GM12878 (cell line): ENCODE measurements at regions not wholly inside any gene's neighbourhood (a gene's known extent, or its start where the extent isn't known, plus 50 kb on each side); places are given as distances from the start of the nearest gene placed in this dataset.

Source experiments
- NFYB ChIP-seq: IDR thresholded peaks from 2 replicates; pipeline ENCODE4 v1.6.1; 2011; ENCODE audit warnings: low read depth, mild to moderate bottlenecking, low read length, improper control_type of control experiment, moderate library complexity; ENCODE audit not compliant: insufficient read depth
- RELB ChIP-seq: fragments of 450-650 bp; IDR thresholded peaks from 2 replicates; pipeline ENCODE4 v1.6.1; 2017; ENCODE audit warnings: low read depth, mild to moderate bottlenecking, moderate library complexity
- ZNF274 ChIP-seq: IDR thresholded peaks from one replicate; pipeline ENCODE4 v1.8.0; 2011; ENCODE audit not compliant: insufficient read length, insufficient read depth
- TF ChIP-seq, protein P1 (sequence below): fragments of 450-650 bp; IDR thresholded peaks from 2 replicates; pipeline ENCODE4 v1.6.1; 2017; ENCODE audit warnings: mild to moderate bottlenecking, low read depth, inconsistent platforms; ENCODE audit not compliant: poor library complexity, severe bottlenecking
- TF ChIP-seq, protein P2 (sequence below): IDR thresholded peaks from 2 replicates; pipeline ENCODE4 v1.6.1; 2011; ENCODE audit warnings: mild to moderate bottlenecking, low read depth, low read length, moderate library complexity; ENCODE audit not compliant: insufficient replicate concordance

GRCh38 chr11:69358398-69359020, 64.6 kb downstream of the MYEOV start (continued):
- TF ChIP-seq, protein P1, sequence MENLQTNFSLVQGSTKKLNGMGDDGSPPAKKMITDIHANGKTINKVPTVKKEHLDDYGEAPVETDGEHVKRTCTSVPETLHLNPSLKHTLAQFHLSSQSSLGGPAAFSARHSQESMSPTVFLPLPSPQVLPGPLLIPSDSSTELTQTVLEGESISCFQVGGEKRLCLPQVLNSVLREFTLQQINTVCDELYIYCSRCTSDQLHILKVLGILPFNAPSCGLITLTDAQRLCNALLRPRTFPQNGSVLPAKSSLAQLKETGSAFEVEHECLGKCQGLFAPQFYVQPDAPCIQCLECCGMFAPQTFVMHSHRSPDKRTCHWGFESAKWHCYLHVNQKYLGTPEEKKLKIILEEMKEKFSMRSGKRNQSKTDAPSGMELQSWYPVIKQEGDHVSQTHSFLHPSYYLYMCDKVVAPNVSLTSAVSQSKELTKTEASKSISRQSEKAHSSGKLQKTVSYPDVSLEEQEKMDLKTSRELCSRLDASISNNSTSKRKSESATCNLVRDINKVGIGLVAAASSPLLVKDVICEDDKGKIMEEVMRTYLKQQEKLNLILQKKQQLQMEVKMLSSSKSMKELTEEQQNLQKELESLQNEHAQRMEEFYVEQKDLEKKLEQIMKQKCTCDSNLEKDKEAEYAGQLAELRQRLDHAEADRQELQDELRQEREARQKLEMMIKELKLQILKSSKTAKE, result no peak
- TF ChIP-seq NFYB, result no peak
- TF ChIP-seq, protein P2, sequence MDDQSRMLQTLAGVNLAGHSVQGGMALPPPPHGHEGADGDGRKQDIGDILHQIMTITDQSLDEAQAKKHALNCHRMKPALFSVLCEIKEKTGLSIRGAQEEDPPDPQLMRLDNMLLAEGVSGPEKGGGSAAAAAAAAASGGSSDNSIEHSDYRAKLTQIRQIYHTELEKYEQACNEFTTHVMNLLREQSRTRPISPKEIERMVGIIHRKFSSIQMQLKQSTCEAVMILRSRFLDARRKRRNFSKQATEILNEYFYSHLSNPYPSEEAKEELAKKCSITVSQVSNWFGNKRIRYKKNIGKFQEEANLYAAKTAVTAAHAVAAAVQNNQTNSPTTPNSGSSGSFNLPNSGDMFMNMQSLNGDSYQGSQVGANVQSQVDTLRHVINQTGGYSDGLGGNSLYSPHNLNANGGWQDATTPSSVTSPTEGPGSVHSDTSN, result no peak
- TF ChIP-seq RELB, result no peak
- no peak for TF ChIP-seq ZNF274
